K562 (cell line): ENCODE measurements at regions not wholly inside any gene's neighbourhood (a gene's known extent, or its start where the extent isn't known, plus 50 kb on each side); places are given as distances from the start of the nearest gene placed in this dataset.

Experiments used
- ATAC-seq: fragments of 200-7000 bp; cut with Tn5 transposase; 3 replicates; pipeline ENCODE4 v1.9.1; 2020; ENCODE audit warnings: moderate library complexity
- BruUV-seq: library from RNA; stranded (reverse); fragments of 400-500 nt; replicated peaks from 2 replicates; lab custom pipeline; 2021; lab: Mats Ljungman, UMichigan
- CTCF ChIA-PET: fragments of 300-600 bp; formaldehyde crosslinking; extraction: SDS; loops from one replicate; lab custom pipeline; 2021; ENCODE audit warnings: low intra/inter-chr PET ratio; lab: Yijun Ruan, JAX
- POLR2A ChIA-PET: fragments of 300-600, 350-650 bp; sonication (Branson Sonifier 250); formaldehyde crosslinking; extraction: SDS; loops from one replicate; lab custom pipeline; 2021; ENCODE audit warnings: antibody characterized with exemption, inconsistent platforms; lab: Yijun Ruan, JAX
- DNase-seq, 4 experiments: peaks; one replicate each; pipeline versions ENCODE4 v3.0.0 to v3.0.0-alpha.2; 2011 to 2018; ENCODE audit warnings: low spot score in 3 of 4, mixed read lengths in 3 of 4; ENCODE audit errors: extremely low read depth in 1 of 4
- FAIRE-seq: peaks from 2 replicates; lab custom pipeline; 2011; peaks lifted over from hg19 to GRCh38; lab: Jason Lieb, UNC
- H2AFZ ChIP-seq: 2 replicates; pipeline ENCODE4 v1.6.0; 2011; ENCODE audit warnings: low read depth, low read length, control low read depth, inconsistent platforms
- H3K27ac ChIP-seq: fragments of 200-600 bp; 3 replicates; pipeline ENCODE4 v1.8.0; 2011; ENCODE audit warnings: low read depth, mild to moderate bottlenecking, control low read depth, inconsistent platforms, low read length, moderate library complexity, mixed read lengths; ENCODE audit errors: extremely low read depth
- H3K27me3 ChIP-seq, 2 experiments: fragments of 300-600 bp in 1 of 2; 2 replicates in 1 of 2; 3 replicates in 1 of 2; pipeline versions ENCODE4 v1.6.0 to v1.8.0; 2011; ENCODE audit warnings: inconsistent platforms in 2 of 2, low read length in 2 of 2, mild to moderate bottlenecking in 1 of 2, mixed read lengths in 1 of 2, moderate library complexity in 1 of 2; ENCODE audit not compliant: control insufficient read depth in 2 of 2, insufficient read depth in 2 of 2
- H3K36me3 ChIP-seq: fragments of 300-600 bp; 3 replicates; pipeline ENCODE4 v1.8.0; 2011; ENCODE audit warnings: mild to moderate bottlenecking, low read length, inconsistent platforms; ENCODE audit not compliant: control insufficient read depth, insufficient read depth
- H3K4me1 ChIP-seq, 2 experiments: fragments of 200-600 bp in 1 of 2; replicated peaks in 1 of 2; 2 replicates in 1 of 2; 3 replicates in 1 of 2; pipeline versions ENCODE4 v1.5.1 to v1.8.0; 2011; ENCODE audit warnings: inconsistent platforms in 2 of 2, low read length in 2 of 2, mild to moderate bottlenecking in 1 of 2, mixed read lengths in 1 of 2, moderate library complexity in 1 of 2; ENCODE audit not compliant: control insufficient read depth in 2 of 2, insufficient read depth in 2 of 2
- H3K4me2 ChIP-seq: 2 replicates; pipeline ENCODE4 v1.6.1; 2011; ENCODE audit warnings: low read length, control low read depth, inconsistent platforms, mixed read lengths; ENCODE audit not compliant: insufficient read depth
- H3K4me3 ChIP-seq: fragments of 200-600 bp; sonication (generic), shearing (Covaris generic); 2 replicates; pipeline ENCODE4 v1.5.1; 2016; ENCODE audit warnings: control low read depth, inconsistent platforms
- H3K79me2 ChIP-seq: fragments of 200-600 bp; 3 replicates; pipeline ENCODE4 v1.8.0; 2011; ENCODE audit warnings: low read length, inconsistent platforms; ENCODE audit not compliant: control insufficient read depth, insufficient read depth
- H3K9ac ChIP-seq, 2 experiments: 2 replicates each; pipeline versions ENCODE4 v1.6.0 to v1.6.1; 2011; ENCODE audit warnings: low read depth in 2 of 2, low read length in 2 of 2, control low read depth in 1 of 2, inconsistent platforms in 1 of 2, mild to moderate bottlenecking in 1 of 2, mixed read lengths in 1 of 2; ENCODE audit not compliant: insufficient read depth in 1 of 2
- H3K9me1 ChIP-seq: one replicate; pipeline ENCODE4 v1.6.0; 2011; ENCODE audit warnings: inconsistent platforms, mild to moderate bottlenecking, low read length, moderate library complexity; ENCODE audit not compliant: control insufficient read depth, insufficient read depth
- H3K9me3 ChIP-seq: replicated peaks from 2 replicates; pipeline ENCODE4 v1.5.1; 2011; ENCODE audit warnings: low read depth, low read length, inconsistent platforms; ENCODE audit not compliant: control insufficient read depth, insufficient read depth
- H4K20me1 ChIP-seq: replicated peaks from 2 replicates; pipeline ENCODE4 v1.6.1; 2011; ENCODE audit warnings: low read length, inconsistent platforms, mixed read lengths; ENCODE audit not compliant: control insufficient read depth, insufficient read depth
- ARID1B ChIP-seq: fragments of 450-650 bp; IDR thresholded peaks from 2 replicates; pipeline ENCODE4 v1.6.1; 2016; ENCODE audit warnings: antibody characterized with exemption, mild to moderate bottlenecking, inconsistent platforms
- ASH1L ChIP-seq: fragments of 450-650 bp; IDR thresholded peaks from 2 replicates; pipeline ENCODE4 v1.6.1; 2018; ENCODE audit warnings: borderline replicate concordance, mild to moderate bottlenecking, low read depth; ENCODE audit not compliant: partially characterized antibody
- BCOR ChIP-seq: fragments of 450-650 bp; IDR thresholded peaks from 2 replicates; pipeline ENCODE4 v1.6.1; 2016
- BRD4 ChIP-seq: fragments of 200-600 bp; sonication (generic); IDR thresholded peaks from 2 replicates; pipeline ENCODE4 v1.6.1; 2017; ENCODE audit warnings: inconsistent platforms
- CBFA2T2 ChIP-seq: fragments of 450-650 bp; conservative IDR thresholded peaks from 2 replicates; pipeline ENCODE4 v1.6.1; 2017; ENCODE audit warnings: mild to moderate bottlenecking
- COPS2 ChIP-seq: fragments of 450-650 bp; conservative IDR thresholded peaks from 2 replicates; pipeline ENCODE4 v1.6.1; 2016; ENCODE audit warnings: mild to moderate bottlenecking, moderate library complexity
- HMGN3 ChIP-seq: IDR thresholded peaks from 2 replicates; pipeline ENCODE4 v1.6.1; 2011; ENCODE audit warnings: borderline replicate concordance, low read depth, mild to moderate bottlenecking, mixed read lengths, low read length; ENCODE audit not compliant: insufficient read length; ENCODE audit errors: extremely low read depth
- ILK ChIP-seq: fragments of 450-650 bp; IDR thresholded peaks from 2 replicates; pipeline ENCODE4 v1.6.1; 2016; ENCODE audit warnings: missing genetic modification characterization, low read depth, mild to moderate bottlenecking, missing compliant biosample characterization, moderate library complexity, borderline replicate concordance
- MTA2 ChIP-seq: fragments of 450-650 bp; IDR thresholded peaks from 2 replicates; pipeline ENCODE4 v1.6.1; 2016; ENCODE audit warnings: low read depth
- NFIX ChIP-seq: fragments of 250-450 bp; sonication (Bioruptor Pico); IDR thresholded peaks from 2 replicates; pipeline ENCODE4 v1.4.0; 2020; ENCODE audit warnings: low read depth, mild to moderate bottlenecking, moderate library complexity
- PHTF2 ChIP-seq: fragments of 250-450 bp; sonication (Bioruptor Pico); IDR thresholded peaks from 2 replicates; pipeline ENCODE4 v1.5.0; 2021; ENCODE audit warnings: mild to moderate bottlenecking
- SREBF1 ChIP-seq: fragments of 150-350 bp; IDR thresholded peaks from 2 replicates; pipeline ENCODE4 v1.6.1; 2014; ENCODE audit warnings: antibody characterized with exemption, low read depth, low read length, borderline replicate concordance
- TAF9B ChIP-seq: fragments of 450-650 bp; IDR thresholded peaks from 2 replicates; pipeline ENCODE4 v1.6.1; 2018; ENCODE audit warnings: mild to moderate bottlenecking; ENCODE audit not compliant: partially characterized antibody
- ZNF165 ChIP-seq: fragments of 250-450 bp; sonication (Bioruptor Pico); IDR thresholded peaks from 2 replicates; pipeline ENCODE4 v1.4.0; 2020; ENCODE audit warnings: borderline replicate concordance
- ZNF311 ChIP-seq: fragments of 250-450 bp; sonication (Bioruptor Pico); IDR thresholded peaks from 2 replicates; pipeline ENCODE4 v1.4.0; 2020; ENCODE audit warnings: mild to moderate bottlenecking, moderate library complexity
- WGBS: fragments of 100-300 bp; shearing (Covaris generic); methylation state at CpG from one replicate; pipeline ENCODE4 v1.1.6; 2016; ENCODE audit warnings: low coverage, mixed read lengths; ENCODE audit not compliant: insufficient coverage; ENCODE audit errors: missing lambda C conversion rate; 5-methylcytosine and 5-hydroxymethylcytosine counted together
- in situ Hi-C: fragments of 300-500 bp; cut with MboI; formaldehyde crosslinking; loops from 4 replicates; pipeline ENCODE4 v1.15.0; 2018; ENCODE audit warnings: inconsistent platforms, mixed read lengths
- intact Hi-C: fragments of 100-400 bp; cut with micrococcal nuclease; formaldehyde crosslinking; loops from 2 replicates; pipeline ENCODE4 v1.14.2; 2022
- TF ChIP-seq, protein P1 (sequence below): IDR thresholded peaks from 2 replicates; pipeline ENCODE4 v1.6.1; 2014; ENCODE audit warnings: antibody characterized with exemption
- TF ChIP-seq, protein P2 (sequence below): IDR thresholded peaks from 3 replicates; pipeline ENCODE4 v1.6.1; 2011; ENCODE audit warnings: borderline replicate concordance, mild to moderate bottlenecking, moderate library complexity; ENCODE audit not compliant: insufficient read length; ENCODE audit errors: extremely low read depth
- TF ChIP-seq, protein P3 (sequence below): fragments of 450-650 bp; conservative IDR thresholded peaks from 2 replicates; pipeline ENCODE4 v1.6.1; 2016; ENCODE audit warnings: missing genetic modification characterization, low read depth, mild to moderate bottlenecking, control low read depth, missing compliant biosample characterization

DNA sequence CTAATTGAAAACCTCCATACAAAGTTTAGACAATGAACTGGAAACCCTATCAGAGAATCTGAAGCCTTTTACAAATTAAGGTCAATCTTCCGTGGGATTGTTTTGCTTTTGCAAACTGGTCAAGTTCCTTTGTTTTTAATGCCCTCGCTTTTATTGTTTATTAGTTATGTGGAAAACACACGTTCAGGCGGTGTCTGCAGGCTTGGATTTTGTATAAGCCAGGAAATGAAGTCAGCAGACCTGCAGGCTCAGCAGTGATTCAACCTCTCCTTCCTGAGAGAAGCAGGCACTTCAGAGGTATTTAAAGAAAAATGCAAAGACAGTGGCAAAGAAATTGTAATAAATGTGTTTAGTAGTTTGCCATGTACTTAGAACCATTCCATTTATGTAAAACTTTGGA is 103.4 kb upstream of the PDE10A start:
- 1% methylated on average over 4 of the region's 4 CpGs for WGBS
- BruUV-seq, result no TSS peak
- no peaks in the 10 kb centered on the region for H3K4me1 ChIP-seq
- H3K79me2 ChIP-seq, result no peaks in the 10 kb centered on the region
- no peak overlapping the region for H3K27ac ChIP-seq
- no peak overlapping the region for H3K4me3 ChIP-seq
- DNase-seq (no peak), FAIRE-seq (no peak), ATAC-seq (no peak)
- no peak overlapping the region for H2AFZ ChIP-seq
- H3K9me1 ChIP-seq, result no peaks in the 10 kb centered on the region
- intact Hi-C loops, result no loop called here
- no peaks in the 10 kb centered on the region for H3K9me3 ChIP-seq
- no peaks in the 10 kb centered on the region for H3K36me3 ChIP-seq
- in situ Hi-C loops, result no loop called here
- H4K20me1 ChIP-seq, result no peaks in the 10 kb centered on the region
- ChIA-PET CTCF (no interaction called here), POLR2A (no interaction called here)
- no peak overlapping the region for H3K4me2 ChIP-seq
- 0 out of 5 replicates have a peak, but pooled peaks cover 0 to 4% of the 10 kb centered on the region in 2 experiments for H3K27me3 ChIP-seq
- no peak overlapping the region for H3K9ac ChIP-seq
- no peak for TF ChIP-seq BRD4
- TF ChIP-seq ZNF165, result no peak
- TF ChIP-seq ARID1B, result no peak
- no peak for TF ChIP-seq BCOR
- no peak for TF ChIP-seq PHTF2 (CRISPR knock-in tag)
- TF ChIP-seq NFIX, result no peak
- TF ChIP-seq, protein P1, sequence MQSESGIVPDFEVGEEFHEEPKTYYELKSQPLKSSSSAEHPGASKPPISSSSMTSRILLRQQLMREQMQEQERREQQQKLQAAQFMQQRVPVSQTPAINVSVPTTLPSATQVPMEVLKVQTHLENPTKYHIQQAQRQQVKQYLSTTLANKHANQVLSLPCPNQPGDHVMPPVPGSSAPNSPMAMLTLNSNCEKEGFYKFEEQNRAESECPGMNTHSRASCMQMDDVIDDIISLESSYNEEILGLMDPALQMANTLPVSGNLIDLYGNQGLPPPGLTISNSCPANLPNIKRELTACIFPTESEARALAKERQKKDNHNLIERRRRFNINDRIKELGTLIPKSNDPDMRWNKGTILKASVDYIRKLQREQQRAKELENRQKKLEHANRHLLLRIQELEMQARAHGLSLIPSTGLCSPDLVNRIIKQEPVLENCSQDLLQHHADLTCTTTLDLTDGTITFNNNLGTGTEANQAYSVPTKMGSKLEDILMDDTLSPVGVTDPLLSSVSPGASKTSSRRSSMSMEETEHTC, result no peak
- TF ChIP-seq HMGN3, result no peak
- TF ChIP-seq ZNF311, result no peak
- no peak for TF ChIP-seq SREBF1
- TF ChIP-seq ASH1L, result no peak
- no peak for TF ChIP-seq CBFA2T2
- TF ChIP-seq, protein P2, sequence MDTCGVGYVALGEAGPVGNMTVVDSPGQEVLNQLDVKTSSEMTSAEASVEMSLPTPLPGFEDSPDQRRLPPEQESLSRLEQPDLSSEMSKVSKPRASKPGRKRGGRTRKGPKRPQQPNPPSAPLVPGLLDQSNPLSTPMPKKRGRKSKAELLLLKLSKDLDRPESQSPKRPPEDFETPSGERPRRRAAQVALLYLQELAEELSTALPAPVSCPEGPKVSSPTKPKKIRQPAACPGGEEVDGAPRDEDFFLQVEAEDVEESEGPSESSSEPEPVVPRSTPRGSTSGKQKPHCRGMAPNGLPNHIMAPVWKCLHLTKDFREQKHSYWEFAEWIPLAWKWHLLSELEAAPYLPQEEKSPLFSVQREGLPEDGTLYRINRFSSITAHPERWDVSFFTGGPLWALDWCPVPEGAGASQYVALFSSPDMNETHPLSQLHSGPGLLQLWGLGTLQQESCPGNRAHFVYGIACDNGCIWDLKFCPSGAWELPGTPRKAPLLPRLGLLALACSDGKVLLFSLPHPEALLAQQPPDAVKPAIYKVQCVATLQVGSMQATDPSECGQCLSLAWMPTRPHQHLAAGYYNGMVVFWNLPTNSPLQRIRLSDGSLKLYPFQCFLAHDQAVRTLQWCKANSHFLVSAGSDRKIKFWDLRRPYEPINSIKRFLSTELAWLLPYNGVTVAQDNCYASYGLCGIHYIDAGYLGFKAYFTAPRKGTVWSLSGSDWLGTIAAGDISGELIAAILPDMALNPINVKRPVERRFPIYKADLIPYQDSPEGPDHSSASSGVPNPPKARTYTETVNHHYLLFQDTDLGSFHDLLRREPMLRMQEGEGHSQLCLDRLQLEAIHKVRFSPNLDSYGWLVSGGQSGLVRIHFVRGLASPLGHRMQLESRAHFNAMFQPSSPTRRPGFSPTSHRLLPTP, result no peak
- TF ChIP-seq, protein P3, sequence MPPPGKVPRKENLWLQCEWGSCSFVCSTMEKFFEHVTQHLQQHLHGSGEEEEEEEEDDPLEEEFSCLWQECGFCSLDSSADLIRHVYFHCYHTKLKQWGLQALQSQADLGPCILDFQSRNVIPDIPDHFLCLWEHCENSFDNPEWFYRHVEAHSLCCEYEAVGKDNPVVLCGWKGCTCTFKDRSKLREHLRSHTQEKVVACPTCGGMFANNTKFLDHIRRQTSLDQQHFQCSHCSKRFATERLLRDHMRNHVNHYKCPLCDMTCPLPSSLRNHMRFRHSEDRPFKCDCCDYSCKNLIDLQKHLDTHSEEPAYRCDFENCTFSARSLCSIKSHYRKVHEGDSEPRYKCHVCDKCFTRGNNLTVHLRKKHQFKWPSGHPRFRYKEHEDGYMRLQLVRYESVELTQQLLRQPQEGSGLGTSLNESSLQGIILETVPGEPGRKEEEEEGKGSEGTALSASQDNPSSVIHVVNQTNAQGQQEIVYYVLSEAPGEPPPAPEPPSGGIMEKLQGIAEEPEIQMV, result no peak
- no peak for TF ChIP-seq ILK (tag)
- no peak for TF ChIP-seq TAF9B
- no peak for TF ChIP-seq COPS2
- no peak for TF ChIP-seq MTA2
